ENCODE measurements at regions not wholly inside any gene's neighbourhood (a gene's known extent, or its start where the extent isn't known, plus 50 kb on each side); places are given as distances from the start of the nearest gene placed in this dataset.

DNA sequence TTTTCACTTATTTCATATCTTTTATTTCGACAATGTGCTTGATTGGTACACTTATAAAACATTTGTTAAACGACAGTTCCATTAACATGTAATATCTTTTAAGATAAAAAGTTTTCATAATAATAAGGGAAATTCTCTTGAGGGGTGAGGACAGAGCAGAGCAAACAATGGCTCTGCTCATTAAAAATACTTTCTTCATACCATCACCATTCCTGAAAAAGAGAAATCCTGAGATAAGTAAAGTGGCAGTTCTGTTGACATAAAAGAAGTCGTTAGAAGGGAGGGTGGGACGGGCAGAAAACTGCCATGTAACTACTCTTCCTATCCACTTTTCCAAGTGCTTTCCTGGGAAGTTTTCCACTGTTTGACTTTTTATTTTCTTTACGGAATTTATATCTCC lies 193.6 kb upstream of the CEP162 start:
- Histone ChIP-seq H2BK12ac (ENCODE audit: low read length) (no peak overlapping the region), H3K14ac (ENCODE audit: low read length) (no peak overlapping the region), H3K9ac (ENCODE audit: low read length) (no peak overlapping the region), H3K27me3 (ENCODE audit: insufficient read depth, low read length) (no peaks in the 10 kb centered on the region), H3K79me1 (ENCODE audit: low read length) (no peaks in the 10 kb centered on the region), H2AK5ac (ENCODE audit: low read length) (no peak overlapping the region), H4K8ac (ENCODE audit: low read depth, low read length) (no peak overlapping the region), H3K23ac (ENCODE audit: low read length) (no peak overlapping the region), H3K18ac (ENCODE audit: low read length) (no peak overlapping the region), H4K12ac (ENCODE audit: low read depth, low read length) (no peak overlapping the region), H3K4me2 (ENCODE audit: low read length) (no peak overlapping the region), H3K9me3 (ENCODE audit: insufficient read depth, low read depth, low read length) (no peaks in the 10 kb centered on the region), H3K27ac (ENCODE audit: low read depth, low read length) (no peak overlapping the region), H4K91ac (ENCODE audit: low read depth, low read length) (no peak overlapping the region), H3K79me2 (ENCODE audit: control insufficient read depth, insufficient read depth, low read length, poor library complexity) (no peaks in the 10 kb centered on the region), H2BK5ac (ENCODE audit: low read depth, low read length, poor library complexity) (no peak overlapping the region), H2AFZ (ENCODE audit: insufficient read depth, low read length, poor library complexity) (no peak overlapping the region), H3K36me3 (ENCODE audit: control insufficient read depth in 1 of 2, insufficient read depth in 2 of 2, low read length in 2 of 2) (no peaks in the 10 kb centered on the region), H3K4ac (ENCODE audit: low read depth, low read length) (no peak overlapping the region), H3K4me1 (ENCODE audit: control insufficient read depth in 1 of 2, insufficient read depth in 2 of 2, low read length in 2 of 2) (no peaks in the 10 kb centered on the region), H2BK120ac (ENCODE audit: insufficient read depth, low read length, poor library complexity) (no peak overlapping the region), H3K4me3 (ENCODE audit: low read depth, low read length) (no peak overlapping the region)
- WGBS (ENCODE audit: extremely low coverage, insufficient coverage, insufficient read length) = no CpG with 5 or more reads among the region's 5 CpGs
- DNase-seq = no peak

GRCh38 chr6:84417260-84417659 lies 189.8 kb upstream of the CEP162 start:
- H3K4me1 ChIP-seq (ENCODE audit: control insufficient read depth in 1 of 2, insufficient read depth in 2 of 2, low read length in 2 of 2) = no peaks in the 10 kb centered on the region
- no peaks in the 10 kb centered on the region for H3K9me3 ChIP-seq (ENCODE audit: insufficient read depth, low read depth, low read length)
- H3K18ac ChIP-seq (ENCODE audit: low read length) = no peak overlapping the region
- no peak overlapping the region for H2AK5ac ChIP-seq (ENCODE audit: low read length)
- H4K8ac ChIP-seq (ENCODE audit: low read depth, low read length) = no peak overlapping the region
- H3K23ac ChIP-seq (ENCODE audit: low read length) = no peak overlapping the region
- H2BK120ac ChIP-seq (ENCODE audit: insufficient read depth, low read length, poor library complexity) = no peak overlapping the region
- no peak overlapping the region for H2BK5ac ChIP-seq (ENCODE audit: low read depth, low read length, poor library complexity)
- no peak overlapping the region for H3K9ac ChIP-seq (ENCODE audit: low read length)
- H4K12ac ChIP-seq (ENCODE audit: low read depth, low read length) = no peak overlapping the region
- H3K4me2 ChIP-seq (ENCODE audit: low read length) = no peak overlapping the region
- no peaks in the 10 kb centered on the region for H3K79me2 ChIP-seq (ENCODE audit: control insufficient read depth, insufficient read depth, low read length, poor library complexity)
- H2AFZ ChIP-seq (ENCODE audit: insufficient read depth, low read length, poor library complexity) = no peak overlapping the region
- no peaks in the 10 kb centered on the region for H3K27me3 ChIP-seq (ENCODE audit: insufficient read depth, low read length)
- no CpG with 5 or more reads among the region's 3 CpGs for WGBS (ENCODE audit: extremely low coverage, insufficient coverage, insufficient read length)
- no peak overlapping the region for H3K4me3 ChIP-seq (ENCODE audit: low read depth, low read length)
- H3K4ac ChIP-seq (ENCODE audit: low read depth, low read length) = no peak overlapping the region
- no peaks in the 10 kb centered on the region for H3K79me1 ChIP-seq (ENCODE audit: low read length)
- no peak overlapping the region for H2BK12ac ChIP-seq (ENCODE audit: low read length)
- H3K27ac ChIP-seq (ENCODE audit: low read depth, low read length) = no peak overlapping the region
- no peak for DNase-seq
- H4K91ac ChIP-seq (ENCODE audit: low read depth, low read length) = no peak overlapping the region
- H3K14ac ChIP-seq (ENCODE audit: low read length) = no peak overlapping the region
- H3K36me3 ChIP-seq (ENCODE audit: control insufficient read depth in 1 of 2, insufficient read depth in 2 of 2, low read length in 2 of 2) = no peaks in the 10 kb centered on the region

DNA sequence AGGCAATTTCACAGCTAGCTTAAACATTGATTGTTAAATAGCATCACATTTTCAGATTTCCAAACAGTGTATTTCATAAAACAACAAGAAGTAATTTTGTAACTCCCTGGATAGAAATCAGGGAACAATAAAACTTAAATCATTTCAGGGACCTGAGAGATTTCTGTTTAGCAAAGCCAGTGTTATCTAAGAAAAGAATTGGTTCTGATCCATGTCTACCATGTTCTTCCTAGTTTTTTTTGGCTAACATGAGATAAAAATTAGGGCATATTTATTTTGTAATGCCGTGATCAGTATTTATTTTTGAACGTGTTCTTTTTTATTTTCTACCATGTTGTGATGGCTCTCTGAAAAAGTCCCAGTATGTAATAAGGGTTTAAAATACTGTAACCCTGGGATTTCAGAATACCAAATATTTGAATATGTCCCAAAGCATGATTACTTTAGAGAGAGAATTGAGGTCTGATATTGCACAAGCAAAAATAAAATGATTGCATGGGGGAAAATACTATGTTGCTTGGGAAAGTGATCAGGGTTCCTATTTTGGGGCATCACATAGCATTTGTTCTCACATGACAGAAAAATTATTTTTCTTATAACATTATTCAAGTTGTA lies 188.7 kb upstream of the CEP162 start:
- Histone ChIP-seq H3K79me1 (ENCODE audit: low read length) (no peaks in the 10 kb centered on the region), H3K23ac (ENCODE audit: low read length) (no peak overlapping the region), H3K36me3 (ENCODE audit: control insufficient read depth in 1 of 2, insufficient read depth in 2 of 2, low read length in 2 of 2) (no peaks in the 10 kb centered on the region), H3K27ac (ENCODE audit: low read depth, low read length) (no peak overlapping the region), H4K12ac (ENCODE audit: low read depth, low read length) (no peak overlapping the region), H3K4me1 (ENCODE audit: control insufficient read depth in 1 of 2, insufficient read depth in 2 of 2, low read length in 2 of 2) (no peaks in the 10 kb centered on the region), H3K14ac (ENCODE audit: low read length) (no peak overlapping the region), H3K9me3 (ENCODE audit: insufficient read depth, low read depth, low read length) (no peaks in the 10 kb centered on the region), H3K4me2 (ENCODE audit: low read length) (no peak overlapping the region), H2AFZ (ENCODE audit: insufficient read depth, low read length, poor library complexity) (no peak overlapping the region), H2BK12ac (ENCODE audit: low read length) (no peak overlapping the region), H3K4ac (ENCODE audit: low read depth, low read length) (no peak overlapping the region), H3K18ac (ENCODE audit: low read length) (no peak overlapping the region), H3K27me3 (ENCODE audit: insufficient read depth, low read length) (no peaks in the 10 kb centered on the region), H3K79me2 (ENCODE audit: control insufficient read depth, insufficient read depth, low read length, poor library complexity) (no peaks in the 10 kb centered on the region), H2BK120ac (ENCODE audit: insufficient read depth, low read length, poor library complexity) (no peak overlapping the region), H2AK5ac (ENCODE audit: low read length) (no peak overlapping the region), H4K8ac (ENCODE audit: low read depth, low read length) (no peak overlapping the region), H4K91ac (ENCODE audit: low read depth, low read length) (no peak overlapping the region), H3K4me3 (ENCODE audit: low read depth, low read length) (no peak overlapping the region), H2BK5ac (ENCODE audit: low read depth, low read length, poor library complexity) (no peak overlapping the region), H3K9ac (ENCODE audit: low read length) (no peak overlapping the region)
- no peak for DNase-seq
- no CpG with 5 or more reads among the region's 2 CpGs for WGBS (ENCODE audit: extremely low coverage, insufficient coverage, insufficient read length)

GRCh38 chr6:84415517-84415916 lies 188.1 kb upstream of the CEP162 start:
- no CpG with 5 or more reads among the region's 6 CpGs for WGBS (ENCODE audit: extremely low coverage, insufficient coverage, insufficient read length)
- no peak overlapping the region for H2BK5ac ChIP-seq (ENCODE audit: low read depth, low read length, poor library complexity)
- no peaks in the 10 kb centered on the region for H3K4me1 ChIP-seq (ENCODE audit: control insufficient read depth in 1 of 2, insufficient read depth in 2 of 2, low read length in 2 of 2)
- H4K8ac ChIP-seq (ENCODE audit: low read depth, low read length) = no peak overlapping the region
- no peak overlapping the region for H3K14ac ChIP-seq (ENCODE audit: low read length)
- H2AK5ac ChIP-seq (ENCODE audit: low read length) = no peak overlapping the region
- H3K9me3 ChIP-seq (ENCODE audit: insufficient read depth, low read depth, low read length) = no peaks in the 10 kb centered on the region
- no peak overlapping the region for H3K4me2 ChIP-seq (ENCODE audit: low read length)
- no peaks in the 10 kb centered on the region for H3K27me3 ChIP-seq (ENCODE audit: insufficient read depth, low read length)
- H3K18ac ChIP-seq (ENCODE audit: low read length) = no peak overlapping the region
- no peak overlapping the region for H2BK12ac ChIP-seq (ENCODE audit: low read length)
- H4K91ac ChIP-seq (ENCODE audit: low read depth, low read length) = no peak overlapping the region
- H2BK120ac ChIP-seq (ENCODE audit: insufficient read depth, low read length, poor library complexity) = no peak overlapping the region
- H3K4me3 ChIP-seq (ENCODE audit: low read depth, low read length) = no peak overlapping the region
- H2AFZ ChIP-seq (ENCODE audit: insufficient read depth, low read length, poor library complexity) = no peak overlapping the region
- H3K9ac ChIP-seq (ENCODE audit: low read length) = no peak overlapping the region
- H4K12ac ChIP-seq (ENCODE audit: low read depth, low read length) = no peak overlapping the region
- no peak overlapping the region for H3K23ac ChIP-seq (ENCODE audit: low read length)
- no peaks in the 10 kb centered on the region for H3K36me3 ChIP-seq (ENCODE audit: control insufficient read depth in 1 of 2, insufficient read depth in 2 of 2, low read length in 2 of 2)
- no peak overlapping the region for H3K4ac ChIP-seq (ENCODE audit: low read depth, low read length)
- no peaks in the 10 kb centered on the region for H3K79me2 ChIP-seq (ENCODE audit: control insufficient read depth, insufficient read depth, low read length, poor library complexity)
- no peaks in the 10 kb centered on the region for H3K79me1 ChIP-seq (ENCODE audit: low read length)
- H3K27ac ChIP-seq (ENCODE audit: low read depth, low read length) = no peak overlapping the region
- no peak for DNase-seq

All from trophoblast cell (in vitro differentiated cells and primary cell).